Neural cell (in vitro differentiated cells): ENCODE measurements at regions not wholly inside any gene's neighbourhood (a gene's known extent, or its start where the extent isn't known, plus 50 kb on each side); places are given as distances from the start of the nearest gene placed in this dataset.

Experiments used
- H2AFZ ChIP-seq: fragments of 200-600, 300-800 bp; sonication (generic), shearing (Covaris generic); 2 replicates; pipeline ENCODE4 v1.6.0; 2014; ENCODE audit warnings: low read depth, mild to moderate bottlenecking, antibody characterized with exemption, low read length, moderate library complexity
- H3F3A ChIP-seq: fragments of 200-600 bp; shearing (Covaris generic); 2 replicates; pipeline ENCODE4 v1.6.1; 2016; ENCODE audit warnings: mild to moderate bottlenecking, moderate library complexity, mixed read lengths, antibody characterized with exemption, low read length; ENCODE audit not compliant: insufficient read depth, poor library complexity, severe bottlenecking
- H3K27ac ChIP-seq: fragments of 200-600, 300-800 bp; sonication (generic), shearing (Covaris generic); 2 replicates; pipeline ENCODE4 v1.5.1; 2014; ENCODE audit warnings: mild to moderate bottlenecking, low read length, moderate library complexity
- H3K27me3 ChIP-seq: fragments of 300-800, 200-600 bp; sonication (generic), shearing (Covaris generic); 2 replicates; pipeline ENCODE4 v1.6.0; 2014; ENCODE audit warnings: mild to moderate bottlenecking, low read depth, low read length, moderate library complexity; ENCODE audit not compliant: insufficient read depth
- H3K36me3 ChIP-seq: fragments of 300-800, 200-600 bp; sonication (generic), shearing (Covaris generic); 2 replicates; pipeline ENCODE4 v1.5.1; 2014; ENCODE audit warnings: mild to moderate bottlenecking, antibody characterized with exemption, low read length, moderate library complexity; ENCODE audit not compliant: insufficient read depth
- H3K4me2 ChIP-seq: fragments of 300-800, 200-600 bp; sonication (generic), shearing (Covaris generic); 2 replicates; pipeline ENCODE4 v1.6.0; 2014; ENCODE audit warnings: mild to moderate bottlenecking, low read length
- H3K4me3 ChIP-seq: fragments of 300-800, 200-600 bp; sonication (generic), shearing (Covaris generic); 2 replicates; pipeline ENCODE4 v1.5.1; 2014; ENCODE audit warnings: mild to moderate bottlenecking, low read length, moderate library complexity
- H3K79me2 ChIP-seq: fragments of 200-600 bp; shearing (Covaris generic); replicated peaks from 2 replicates; pipeline ENCODE4 v1.6.0; 2014; ENCODE audit warnings: mild to moderate bottlenecking, low read length, moderate library complexity; ENCODE audit not compliant: insufficient read depth
- H3K9ac ChIP-seq: fragments of 300-800, 200-600 bp; sonication (generic), shearing (Covaris generic); 2 replicates; pipeline ENCODE4 v1.6.1; 2016; ENCODE audit warnings: mild to moderate bottlenecking, low read length, mixed read lengths
- H3K9me2 ChIP-seq: fragments of 200-600 bp; shearing (Covaris generic); 2 replicates; pipeline ENCODE4 v1.6.1; 2016; ENCODE audit warnings: mild to moderate bottlenecking, low read length, mixed read lengths; ENCODE audit not compliant: insufficient read depth
- H3K9me3 ChIP-seq: fragments of 200-600, 300-800 bp; sonication (generic), shearing (Covaris generic); 2 replicates; pipeline ENCODE4 v1.6.1; 2016; ENCODE audit warnings: mild to moderate bottlenecking, mixed run types, low read length, moderate library complexity, mixed read lengths
- H4K20me1 ChIP-seq: fragments of 200-600 bp; shearing (Covaris generic); 2 replicates; pipeline ENCODE4 v1.6.1; 2016; ENCODE audit warnings: mild to moderate bottlenecking, mixed run types; ENCODE audit not compliant: insufficient read depth
- CTCF ChIP-seq: fragments of 450-650 bp; IDR thresholded peaks from 2 replicates; pipeline ENCODE4 v1.5.1; 2014; ENCODE audit warnings: antibody characterized with exemption, mild to moderate bottlenecking, moderate library complexity; ENCODE audit not compliant: poor library complexity, severe bottlenecking
- EP300 ChIP-seq: fragments of 450-650 bp; conservative IDR thresholded peaks from 2 replicates; pipeline ENCODE4 v1.6.1; 2014; ENCODE audit warnings: antibody characterized with exemption, mild to moderate bottlenecking, moderate library complexity; ENCODE audit not compliant: poor library complexity, severe bottlenecking
- EZH2 ChIP-seq: fragments of 200-600, 300-800 bp; shearing (Covaris generic), sonication (generic); IDR thresholded peaks from 2 replicates; pipeline ENCODE4 v1.6.1; 2014; ENCODE audit warnings: antibody characterized with exemption, low read length, borderline replicate concordance, mild to moderate bottlenecking; ENCODE audit not compliant: insufficient read depth, poor library complexity, severe bottlenecking
- MXI1 ChIP-seq: fragments of 450-650 bp; conservative IDR thresholded peaks from 2 replicates; pipeline ENCODE4 v1.6.1; 2014; ENCODE audit warnings: antibody characterized with exemption, mild to moderate bottlenecking; ENCODE audit not compliant: poor library complexity, severe bottlenecking
- POLR2AphosphoS5 ChIP-seq: IDR thresholded peaks from 2 replicates; pipeline ENCODE4 v1.6.1; 2012
- RAD21 ChIP-seq: fragments of 450-650 bp; conservative IDR thresholded peaks from 2 replicates; pipeline ENCODE4 v1.6.1; 2014; ENCODE audit warnings: antibody characterized with exemption, mild to moderate bottlenecking, moderate library complexity
- REST ChIP-seq: IDR thresholded peaks from 2 replicates; pipeline ENCODE4 v1.6.1; 2012; ENCODE audit warnings: borderline replicate concordance
- SMC3 ChIP-seq: fragments of 450-650 bp; conservative IDR thresholded peaks from 2 replicates; pipeline ENCODE4 v1.6.1; 2014; ENCODE audit warnings: antibody characterized with exemption, mild to moderate bottlenecking, moderate library complexity; ENCODE audit not compliant: poor library complexity
- TAF1 ChIP-seq: IDR thresholded peaks from 2 replicates; pipeline ENCODE4 v1.6.1; 2012; ENCODE audit warnings: low read depth

GRCh38 chr2:198394208-198394607 lies 589.8 kb downstream of the PLCL1 start:
- Histone ChIP-seq H4K20me1 (no peaks in the 10 kb centered on the region), H3F3A (no peaks in the 10 kb centered on the region), H3K27me3 (no peaks in the 10 kb centered on the region), H3K79me2 (no peaks in the 10 kb centered on the region), H3K9me3 (no peaks in the 10 kb centered on the region), H3K4me3 (no peak overlapping the region), H2AFZ (no peak overlapping the region), H3K9me2 (no peaks in the 10 kb centered on the region), H3K9ac (no peak overlapping the region), H3K27ac (no peak overlapping the region), H3K36me3 (no peaks in the 10 kb centered on the region), H3K4me2 (no peak overlapping the region)
- TF ChIP-seq MXI1 (no peak), TAF1 (no peak), EZH2 (no peak), POLR2AphosphoS5 (no peak), RAD21 (no peak), EP300 (no peak), REST (no peak), CTCF (no peak)

- Histone ChIP-seq H4K20me1 (no peaks in the 10 kb centered on the region), H3K27ac (no peak overlapping the region), H3K79me2 (no peaks in the 10 kb centered on the region), H3K9me3 (no peaks in the 10 kb centered on the region), H3K4me3 (no peak overlapping the region), H2AFZ (no peak overlapping the region), H3K9ac (no peak overlapping the region), H3F3A (no peaks in the 10 kb centered on the region), H3K36me3 (no peaks in the 10 kb centered on the region), H3K9me2 (no peaks in the 10 kb centered on the region), H3K27me3 (no peaks in the 10 kb centered on the region), H3K4me2 (no peak overlapping the region)
- TF ChIP-seq REST (no peak), RAD21 (no peak), MXI1 (no peak), SMC3 (no peak), EP300 (no peak), EZH2 (no peak), CTCF (no peak), POLR2AphosphoS5 (no peak), TAF1 (no peak)
Measured at GRCh38 chr2:198390670-198391069, 586.3 kb downstream of the PLCL1 start.
